ENCODE measurements at regions not wholly inside any gene's neighbourhood (a gene's known extent, or its start where the extent isn't known, plus 50 kb on each side); places are given as distances from the start of the nearest gene placed in this dataset.

DNA sequence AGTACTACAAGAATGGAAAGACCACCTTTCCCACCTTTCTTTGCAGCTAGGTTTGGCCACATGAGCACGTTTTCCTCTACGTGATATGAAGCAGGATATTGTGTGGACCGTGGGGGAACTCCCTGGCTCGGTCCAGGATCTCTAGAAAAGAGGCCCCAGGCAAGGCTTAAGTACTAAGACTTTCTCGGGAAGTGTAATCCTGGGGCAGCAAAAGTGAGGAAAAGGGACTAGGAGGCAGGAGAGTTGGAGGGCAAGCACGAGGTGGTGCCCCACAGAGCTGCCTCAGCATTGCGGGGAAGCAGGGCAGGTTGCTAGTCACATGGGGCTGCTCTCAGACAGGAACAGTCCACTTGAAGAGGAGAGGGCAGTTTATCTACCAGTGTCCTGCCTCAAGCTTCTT is 235.1 kb downstream of the GADD45G start:
- Histone ChIP-seq H4K91ac (ENCODE audit: low read depth, low read length, poor library complexity) (no peak overlapping the region), H3K9ac (ENCODE audit: low read depth, low read length, poor library complexity) (no peak overlapping the region), H2AK5ac (ENCODE audit: low read depth, low read length) (no peak overlapping the region), H3K36me3 (replicated peaks in 1 of 2; ENCODE audit: control insufficient read depth in 2 of 2, insufficient read depth in 2 of 2, low read length in 2 of 2) (no peaks in the 10 kb centered on the region), H3K18ac (ENCODE audit: low read length) (no peak overlapping the region), H4K8ac (ENCODE audit: low read depth, low read length) (no peak overlapping the region), H3K79me1 (ENCODE audit: low read depth, low read length) (no peaks in the 10 kb centered on the region), H2AFZ (ENCODE audit: low read length) (no peak overlapping the region), H3K4ac (ENCODE audit: low read length) (no peak overlapping the region), H2BK12ac (ENCODE audit: low read length) (no peak overlapping the region), H3K27ac (replicated peaks; ENCODE audit: low read length) (no peak overlapping the region), H3K4me1 (ENCODE audit: control insufficient read depth in 2 of 2, insufficient read depth in 1 of 2, low read depth in 1 of 2, low read length in 2 of 2) (peaks cover 0 to 6% of the 10 kb centered on the region in 2 donors), H3K14ac (ENCODE audit: low read length) (no peak overlapping the region), H2BK5ac (ENCODE audit: low read length) (no peak overlapping the region), H3K23ac (ENCODE audit: low read depth, low read length, poor library complexity) (no peak overlapping the region), H3K4me2 (ENCODE audit: insufficient read depth, low read length, poor library complexity, severe bottlenecking) (no peak overlapping the region), H2BK120ac (ENCODE audit: low read depth, low read length) (no peak overlapping the region), H3K9me3 (replicated peaks in 1 of 2; ENCODE audit: control insufficient read depth in 2 of 2, insufficient read depth in 1 of 2, low read depth in 1 of 2, low read length in 2 of 2) (no peaks in the 10 kb centered on the region), H3K27me3 (ENCODE audit: control insufficient read depth in 3 of 3, insufficient read depth in 3 of 3, low read depth in 1 of 3, low read length in 3 of 3) (peaks cover 0 to under 1% (median 0%) of the 10 kb centered on the region in 3 experiments), H3K4me3 (ENCODE audit: low read length in 2 of 2) (no peak overlapping the region), H2BK15ac (ENCODE audit: low read length) (no peak overlapping the region)
- no CpG with 5 or more reads among the region's 7 CpGs for WGBS, 2 donors (ENCODE audit: extremely low coverage in 2 of 2, insufficient read length in 2 of 2, insufficient replicate concordance in 1 of 2)
- no peak for DNase-seq (ENCODE audit: low spot score)

- Histone ChIP-seq H4K91ac (ENCODE audit: low read depth, low read length, poor library complexity) (no peak overlapping the region), H3K27ac (replicated peaks; ENCODE audit: low read length) (no peak overlapping the region), H3K4me2 (ENCODE audit: insufficient read depth, low read length, poor library complexity, severe bottlenecking) (no peak overlapping the region), H3K4me1 (ENCODE audit: control insufficient read depth in 2 of 2, insufficient read depth in 1 of 2, low read depth in 1 of 2, low read length in 2 of 2) (peaks cover 0 to 3% of the 10 kb centered on the region in 2 donors), H3K14ac (ENCODE audit: low read length) (no peak overlapping the region), H3K27me3 (ENCODE audit: control insufficient read depth in 3 of 3, insufficient read depth in 3 of 3, low read depth in 1 of 3, low read length in 3 of 3) (no peaks in the 10 kb centered on the region), H3K4ac (ENCODE audit: low read length) (no peak overlapping the region), H4K8ac (ENCODE audit: low read depth, low read length) (no peak overlapping the region), H3K4me3 (ENCODE audit: low read length in 2 of 2) (no peak overlapping the region), H3K9me3 (replicated peaks in 1 of 2; ENCODE audit: control insufficient read depth in 2 of 2, insufficient read depth in 1 of 2, low read depth in 1 of 2, low read length in 2 of 2) (no peaks in the 10 kb centered on the region), H3K36me3 (replicated peaks in 1 of 2; ENCODE audit: control insufficient read depth in 2 of 2, insufficient read depth in 2 of 2, low read length in 2 of 2) (no peaks in the 10 kb centered on the region), H2BK12ac (ENCODE audit: low read length) (no peak overlapping the region), H2BK5ac (ENCODE audit: low read length) (no peak overlapping the region), H3K9ac (ENCODE audit: low read depth, low read length, poor library complexity) (peak overlapping the region; percentile 18), H2AK5ac (ENCODE audit: low read depth, low read length) (no peak overlapping the region), H3K18ac (ENCODE audit: low read length) (no peak overlapping the region), H2BK15ac (ENCODE audit: low read length) (no peak overlapping the region), H3K79me1 (ENCODE audit: low read depth, low read length) (no peaks in the 10 kb centered on the region), H3K23ac (ENCODE audit: low read depth, low read length, poor library complexity) (no peak overlapping the region), H2BK120ac (ENCODE audit: low read depth, low read length) (no peak overlapping the region), H2AFZ (ENCODE audit: low read length) (no peak overlapping the region)
- WGBS, 2 donors (ENCODE audit: extremely low coverage in 2 of 2, insufficient read length in 2 of 2, insufficient replicate concordance in 1 of 2), result no CpG with 5 or more reads among the region's 5 CpGs
- DNase-seq (ENCODE audit: low spot score), result no peak
Measured at GRCh38 chr9:89841456-89841855, 236.6 kb downstream of the GADD45G start.

DNA sequence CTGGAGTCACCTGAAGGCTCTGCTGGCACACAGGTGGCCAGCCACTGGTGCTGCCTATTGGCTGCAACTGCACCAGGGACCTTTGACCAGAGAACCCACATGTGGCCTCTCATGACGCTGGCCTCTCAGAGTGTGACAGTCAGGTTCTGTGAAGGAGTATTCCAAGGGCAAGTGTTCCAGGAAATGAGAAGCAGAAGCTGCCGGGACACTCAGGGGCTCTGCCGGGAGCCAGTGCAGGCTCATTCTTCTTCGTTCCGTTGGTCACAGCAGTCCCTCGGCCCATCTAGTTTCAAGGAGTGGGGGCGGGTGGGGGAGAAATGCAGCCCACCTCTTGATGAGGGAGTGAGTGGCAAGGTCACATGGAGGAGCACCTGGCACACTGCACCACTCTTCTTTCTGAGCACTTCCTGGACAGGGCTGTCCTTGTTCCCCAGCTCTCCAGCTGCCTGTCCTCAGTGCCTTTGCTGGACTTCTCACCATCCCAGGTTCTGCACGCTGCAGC is 237.5 kb downstream of the GADD45G start:
- peaks cover 0 to 3% of the 10 kb centered on the region in 2 donors for H3K4me1 ChIP-seq (ENCODE audit: control insufficient read depth in 2 of 2, insufficient read depth in 1 of 2, low read depth in 1 of 2, low read length in 2 of 2)
- no peak overlapping the region for H4K8ac ChIP-seq (ENCODE audit: low read depth, low read length)
- no peak overlapping the region for H3K4ac ChIP-seq (ENCODE audit: low read length)
- no peak overlapping the region for H2BK15ac ChIP-seq (ENCODE audit: low read length)
- no peak for DNase-seq (ENCODE audit: low spot score)
- no peak overlapping the region for H3K4me3 ChIP-seq (ENCODE audit: low read length in 2 of 2)
- no peak overlapping the region for H3K23ac ChIP-seq (ENCODE audit: low read depth, low read length, poor library complexity)
- H2BK120ac ChIP-seq (ENCODE audit: low read depth, low read length), result no peak overlapping the region
- H3K9ac ChIP-seq (ENCODE audit: low read depth, low read length, poor library complexity), result no peak overlapping the region
- H3K27ac ChIP-seq (replicated peaks; ENCODE audit: low read length), result no peak overlapping the region
- no peak overlapping the region for H2BK12ac ChIP-seq (ENCODE audit: low read length)
- H3K27me3 ChIP-seq (ENCODE audit: control insufficient read depth in 3 of 3, insufficient read depth in 3 of 3, low read depth in 1 of 3, low read length in 3 of 3), result no peaks in the 10 kb centered on the region
- no peak overlapping the region for H2BK5ac ChIP-seq (ENCODE audit: low read length)
- no peak overlapping the region for H3K14ac ChIP-seq (ENCODE audit: low read length)
- peak overlapping the region; percentile 25 for H2AK5ac ChIP-seq (ENCODE audit: low read depth, low read length)
- H4K91ac ChIP-seq (ENCODE audit: low read depth, low read length, poor library complexity), result no peak overlapping the region
- no peak overlapping the region for H3K4me2 ChIP-seq (ENCODE audit: insufficient read depth, low read length, poor library complexity, severe bottlenecking)
- no peaks in the 10 kb centered on the region for H3K79me1 ChIP-seq (ENCODE audit: low read depth, low read length)
- no peaks in the 10 kb centered on the region for H3K36me3 ChIP-seq (replicated peaks in 1 of 2; ENCODE audit: control insufficient read depth in 2 of 2, insufficient read depth in 2 of 2, low read length in 2 of 2)
- no CpG with 5 or more reads among the region's 8 CpGs for WGBS, 2 donors (ENCODE audit: extremely low coverage in 2 of 2, insufficient read length in 2 of 2, insufficient replicate concordance in 1 of 2)
- H2AFZ ChIP-seq (ENCODE audit: low read length), result no peak overlapping the region
- H3K18ac ChIP-seq (ENCODE audit: low read length), result peak overlapping the region; percentile 53
- no peaks in the 10 kb centered on the region for H3K9me3 ChIP-seq (replicated peaks in 1 of 2; ENCODE audit: control insufficient read depth in 2 of 2, insufficient read depth in 1 of 2, low read depth in 1 of 2, low read length in 2 of 2)

- no peak overlapping the region for H2BK5ac ChIP-seq (ENCODE audit: low read length)
- DNase-seq (ENCODE audit: low spot score), result no peak
- H2BK15ac ChIP-seq (ENCODE audit: low read length), result no peak overlapping the region
- H3K4ac ChIP-seq (ENCODE audit: low read length), result no peak overlapping the region
- H3K4me2 ChIP-seq (ENCODE audit: insufficient read depth, low read length, poor library complexity, severe bottlenecking), result no peak overlapping the region
- no peak overlapping the region for H3K4me3 ChIP-seq (ENCODE audit: low read length in 2 of 2)
- H3K36me3 ChIP-seq (replicated peaks in 1 of 2; ENCODE audit: control insufficient read depth in 2 of 2, insufficient read depth in 2 of 2, low read length in 2 of 2), result no peaks in the 10 kb centered on the region
- H3K27me3 ChIP-seq (ENCODE audit: control insufficient read depth in 3 of 3, insufficient read depth in 3 of 3, low read depth in 1 of 3, low read length in 3 of 3), result no peaks in the 10 kb centered on the region
- H3K9me3 ChIP-seq (replicated peaks in 1 of 2; ENCODE audit: control insufficient read depth in 2 of 2, insufficient read depth in 1 of 2, low read depth in 1 of 2, low read length in 2 of 2), result no peaks in the 10 kb centered on the region
- H2BK120ac ChIP-seq (ENCODE audit: low read depth, low read length), result no peak overlapping the region
- no peaks in the 10 kb centered on the region for H3K79me1 ChIP-seq (ENCODE audit: low read depth, low read length)
- H3K18ac ChIP-seq (ENCODE audit: low read length), result no peak overlapping the region
- no peak overlapping the region for H2AK5ac ChIP-seq (ENCODE audit: low read depth, low read length)
- no peak overlapping the region for H3K23ac ChIP-seq (ENCODE audit: low read depth, low read length, poor library complexity)
- no peak overlapping the region for H4K91ac ChIP-seq (ENCODE audit: low read depth, low read length, poor library complexity)
- H3K9ac ChIP-seq (ENCODE audit: low read depth, low read length, poor library complexity), result no peak overlapping the region
- H3K14ac ChIP-seq (ENCODE audit: low read length), result no peak overlapping the region
- peaks cover 0 to 3% of the 10 kb centered on the region in 2 donors for H3K4me1 ChIP-seq (ENCODE audit: control insufficient read depth in 2 of 2, insufficient read depth in 1 of 2, low read depth in 1 of 2, low read length in 2 of 2)
- H2BK12ac ChIP-seq (ENCODE audit: low read length), result no peak overlapping the region
- no CpG with 5 or more reads among the region's 5 CpGs for WGBS, 2 donors (ENCODE audit: extremely low coverage in 2 of 2, insufficient read length in 2 of 2, insufficient replicate concordance in 1 of 2)
- no peak overlapping the region for H4K8ac ChIP-seq (ENCODE audit: low read depth, low read length)
- no peak overlapping the region for H2AFZ ChIP-seq (ENCODE audit: low read length)
- no peak overlapping the region for H3K27ac ChIP-seq (replicated peaks; ENCODE audit: low read length)
Measured at GRCh38 chr9:89843074-89843473, 238.3 kb downstream of the GADD45G start.

Data from neuronal stem cell (in vitro differentiated cells).